ENCODE measurements at regions not wholly inside any gene's neighbourhood (a gene's known extent, or its start where the extent isn't known, plus 50 kb on each side); places are given as distances from the start of the nearest gene placed in this dataset.

DNA sequence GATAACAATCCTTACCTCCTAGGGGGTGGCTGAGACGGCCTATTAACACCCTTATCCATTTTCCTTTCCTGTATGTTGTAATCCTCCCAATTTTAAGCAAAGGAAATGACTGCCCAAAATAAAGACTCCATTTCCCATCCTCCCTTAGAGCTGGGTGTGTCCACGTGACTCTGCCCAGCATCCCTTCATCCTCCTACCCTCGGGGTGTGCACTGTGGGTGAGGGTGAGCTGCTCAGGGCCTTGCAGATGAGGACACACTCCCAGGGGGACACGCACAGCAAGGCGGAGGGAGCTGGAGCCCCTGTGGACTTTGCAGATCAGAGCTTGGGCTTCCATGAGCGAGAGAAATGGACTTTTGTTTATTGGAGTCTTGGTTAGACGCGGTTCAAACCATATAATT lies 186.8 kb downstream of the IRF8 start:
- no peaks in the 10 kb centered on the region for H3K9me2 ChIP-seq (ENCODE audit: insufficient read depth)
- intact Hi-C loops (cut with micrococcal nuclease), result no loop called here
- H3K9me3 ChIP-seq (ENCODE audit: control insufficient read depth in 1 of 2, insufficient read depth in 1 of 2, low read depth in 1 of 2, low read length in 2 of 2), result no peaks in the 10 kb centered on the region
- no peak for TF ChIP-seq YY1 (IDR thresholded peaks at IDR 0.05; ENCODE audit: extremely low read depth, insufficient replicate concordance, low read depth, low read length)
- TF ChIP-seq POLR2AphosphoS5 (IDR thresholded peaks at IDR 0.05; ENCODE audit: low read depth, low read length), result no peak
- TF ChIP-seq SP1 (IDR thresholded peaks at IDR 0.05; ENCODE audit: low read depth), result no peak
- TF ChIP-seq POLR2A (IDR thresholded peaks at IDR 0.05; ENCODE audit: borderline replicate concordance, extremely low read depth, insufficient read depth, insufficient read length), result no peak
- no peak for TF ChIP-seq SIN3A (IDR thresholded peaks at IDR 0.05; ENCODE audit: low read depth)
- TF ChIP-seq ZFX (IDR thresholded peaks at IDR 0.05), result no peak
- no peak for TF ChIP-seq RAD21 (IDR thresholded peaks at IDR 0.05; ENCODE audit: low read depth)
- no peak for TF ChIP-seq SRF (IDR thresholded peaks at IDR 0.05; ENCODE audit: low read depth)
- TF ChIP-seq, protein P1, sequence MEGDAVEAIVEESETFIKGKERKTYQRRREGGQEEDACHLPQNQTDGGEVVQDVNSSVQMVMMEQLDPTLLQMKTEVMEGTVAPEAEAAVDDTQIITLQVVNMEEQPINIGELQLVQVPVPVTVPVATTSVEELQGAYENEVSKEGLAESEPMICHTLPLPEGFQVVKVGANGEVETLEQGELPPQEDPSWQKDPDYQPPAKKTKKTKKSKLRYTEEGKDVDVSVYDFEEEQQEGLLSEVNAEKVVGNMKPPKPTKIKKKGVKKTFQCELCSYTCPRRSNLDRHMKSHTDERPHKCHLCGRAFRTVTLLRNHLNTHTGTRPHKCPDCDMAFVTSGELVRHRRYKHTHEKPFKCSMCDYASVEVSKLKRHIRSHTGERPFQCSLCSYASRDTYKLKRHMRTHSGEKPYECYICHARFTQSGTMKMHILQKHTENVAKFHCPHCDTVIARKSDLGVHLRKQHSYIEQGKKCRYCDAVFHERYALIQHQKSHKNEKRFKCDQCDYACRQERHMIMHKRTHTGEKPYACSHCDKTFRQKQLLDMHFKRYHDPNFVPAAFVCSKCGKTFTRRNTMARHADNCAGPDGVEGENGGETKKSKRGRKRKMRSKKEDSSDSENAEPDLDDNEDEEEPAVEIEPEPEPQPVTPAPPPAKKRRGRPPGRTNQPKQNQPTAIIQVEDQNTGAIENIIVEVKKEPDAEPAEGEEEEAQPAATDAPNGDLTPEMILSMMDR (IDR thresholded peaks at IDR 0.05 in 2 of 3, conservative IDR thresholded peaks at IDR 0.05 in 1 of 3; ENCODE audit: borderline replicate concordance in 1 of 3, insufficient read depth in 1 of 3, low read depth in 2 of 3, low read length in 2 of 3), result no peak
- no peak for TF ChIP-seq EZH2 (IDR thresholded peaks at IDR 0.05)
- TF ChIP-seq CEBPB (IDR thresholded peaks at IDR 0.05; ENCODE audit: low read depth), result no peak
- no peak for TF ChIP-seq ZNF274 (IDR thresholded peaks at IDR 0.05; ENCODE audit: low read depth, low read length)
- H3K36me3 ChIP-seq (ENCODE audit: control insufficient read depth in 1 of 2, insufficient read depth in 2 of 2, low read length in 2 of 2), result no peaks in the 10 kb centered on the region
- H3K27ac ChIP-seq (ENCODE audit: low read depth, low read length), result no peak overlapping the region
- CTCF ChIA-PET, result no interaction called here
- H3K4me2 ChIP-seq (ENCODE audit: low read length), result no peak overlapping the region
- H3K27me3 ChIP-seq (ENCODE audit: insufficient read depth, low read length), result peaks cover 9% of the 10 kb centered on the region; the same call in 1 of the 2 replicates
- no peaks in the 10 kb centered on the region for H4K20me1 ChIP-seq (ENCODE audit: insufficient read depth)
- no TSS peak for BruUV-seq (replicated peaks)
- no peaks in the 10 kb centered on the region for H3K79me2 ChIP-seq (ENCODE audit: insufficient read depth, low read length)
- POLR2A ChIA-PET, result no interaction called here
- H3K9ac ChIP-seq (ENCODE audit: low read length), result no peak overlapping the region
- no peaks in the 10 kb centered on the region for H3K4me1 ChIP-seq (ENCODE audit: control insufficient read depth in 1 of 2, insufficient read depth in 2 of 2, low read length in 2 of 2)
- ATAC-seq, result no peak
- H3K4me3 ChIP-seq (replicated peaks in 1 of 2; ENCODE audit: low read depth in 1 of 2, low read length in 2 of 2), result no peak overlapping the region
- DNase-seq (ENCODE audit: low read depth, low spot score), result no peak
- RAD21 ChIA-PET (ENCODE audit: low non-redundant PET in 1 of 2, low total read pairs in 2 of 2, uncharacterized antibody in 2 of 2, unreplicated experiment in 2 of 2), result no interaction called here
- no peak overlapping the region for H2AFZ ChIP-seq (ENCODE audit: low read depth, low read length, poor library complexity, severe bottlenecking)
